AG09309 (cell line): ENCODE measurements at regions not wholly inside any gene's neighbourhood (a gene's known extent, or its start where the extent isn't known, plus 50 kb on each side); places are given as distances from the start of the nearest gene placed in this dataset.

Experiments
- DNase-seq: peaks from one replicate; pipeline ENCODE4 v3.0.0-alpha.2; 2010; ENCODE audit warnings: low read depth
- H3K4me3 ChIP-seq: 2 replicates; pipeline ENCODE4 v1.5.1; 2011; ENCODE audit warnings: mild to moderate bottlenecking, low read depth, low read length, moderate library complexity; ENCODE audit not compliant: control insufficient read depth
- TF ChIP-seq, protein P1 (sequence below): IDR thresholded peaks from 2 replicates; pipeline ENCODE4 v1.5.1; 2011; ENCODE audit warnings: mild to moderate bottlenecking, low read depth, low read length, inconsistent platforms; ENCODE audit not compliant: insufficient read depth, control insufficient read depth; ENCODE audit errors: missing control alignments

- no peak for DNase-seq
- TF ChIP-seq, protein P1, sequence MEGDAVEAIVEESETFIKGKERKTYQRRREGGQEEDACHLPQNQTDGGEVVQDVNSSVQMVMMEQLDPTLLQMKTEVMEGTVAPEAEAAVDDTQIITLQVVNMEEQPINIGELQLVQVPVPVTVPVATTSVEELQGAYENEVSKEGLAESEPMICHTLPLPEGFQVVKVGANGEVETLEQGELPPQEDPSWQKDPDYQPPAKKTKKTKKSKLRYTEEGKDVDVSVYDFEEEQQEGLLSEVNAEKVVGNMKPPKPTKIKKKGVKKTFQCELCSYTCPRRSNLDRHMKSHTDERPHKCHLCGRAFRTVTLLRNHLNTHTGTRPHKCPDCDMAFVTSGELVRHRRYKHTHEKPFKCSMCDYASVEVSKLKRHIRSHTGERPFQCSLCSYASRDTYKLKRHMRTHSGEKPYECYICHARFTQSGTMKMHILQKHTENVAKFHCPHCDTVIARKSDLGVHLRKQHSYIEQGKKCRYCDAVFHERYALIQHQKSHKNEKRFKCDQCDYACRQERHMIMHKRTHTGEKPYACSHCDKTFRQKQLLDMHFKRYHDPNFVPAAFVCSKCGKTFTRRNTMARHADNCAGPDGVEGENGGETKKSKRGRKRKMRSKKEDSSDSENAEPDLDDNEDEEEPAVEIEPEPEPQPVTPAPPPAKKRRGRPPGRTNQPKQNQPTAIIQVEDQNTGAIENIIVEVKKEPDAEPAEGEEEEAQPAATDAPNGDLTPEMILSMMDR: no peak
- no peak overlapping the region for H3K4me3 ChIP-seq
Measured at GRCh38 chr7:130917669-130918128, 183.7 kb upstream of the KLF14 start.

GRCh38 chr7:130918129-130919052 lies 184.4 kb upstream of the KLF14 start:
- TF ChIP-seq, protein P1: no peak
- no peak for DNase-seq

GRCh38 chr7:130919316-130920103 lies 185.5 kb upstream of the KLF14 start:
- DNase-seq: no peak
- TF ChIP-seq, protein P1: no peak
- no peak overlapping the region for H3K4me3 ChIP-seq

More at GRCh38 chr7:130918129-130919052, 184.4 kb upstream of the KLF14 start:
- no peak overlapping the region for H3K4me3 ChIP-seq

GRCh38 chr7:130920122-130920521 lies 186.1 kb upstream of the KLF14 start:
- TF ChIP-seq, protein P1: no peak
- no peak overlapping the region for H3K4me3 ChIP-seq
- DNase-seq: no peak

GRCh38 chr7:130921391-130922180 lies 187.6 kb upstream of the KLF14 start:
- H3K4me3 ChIP-seq: no peak overlapping the region; the same call in none of the 2 replicates
- DNase-seq: peak; percentile 71
- TF ChIP-seq, protein P1: no peak
